Panc1 (cell line): ENCODE measurements at regions not wholly inside any gene's neighbourhood (a gene's known extent, or its start where the extent isn't known, plus 50 kb on each side); places are given as distances from the start of the nearest gene placed in this dataset.

Experiments
- ATAC-seq: fragments of 200-7000 bp; cut with Tn5 transposase; 2 replicates; pipeline ENCODE4 v1.9.1; 2020; ENCODE audit warnings: mild to moderate bottlenecking, moderate library complexity
- BruUV-seq: library from RNA; stranded (reverse); fragments of 400-500 nt; replicated peaks from 2 replicates; lab custom pipeline; 2021; lab: Mats Ljungman, UMichigan
- CTCF ChIA-PET: fragments of 300-600 bp; sonication (Branson Sonifier 250); formaldehyde crosslinking; loops from one replicate; lab custom pipeline; 2022; ENCODE audit warnings: antibody characterized with exemption; lab: Charles Lee
- POLR2A ChIA-PET: fragments of 300-600 bp; sonication (Branson Sonifier 250); formaldehyde crosslinking; loops from one replicate; lab custom pipeline; 2022; ENCODE audit warnings: antibody characterized with exemption; lab: Charles Lee
- DNase-seq: peaks from one replicate; pipeline ENCODE4 v3.0.0-alpha.2; 2010; ENCODE audit warnings: low read depth, low spot score
- H3K27ac ChIP-seq: 2 replicates; pipeline ENCODE4 v1.5.1; 2011; ENCODE audit warnings: mild to moderate bottlenecking, low read length, inconsistent platforms
- H3K27me3 ChIP-seq: fragments of 200-500 bp; sonication (Bioruptor generic); 2 replicates; pipeline ENCODE4 v1.6.0; 2014; ENCODE audit warnings: low read length, inconsistent platforms; ENCODE audit not compliant: control insufficient read depth, insufficient read depth
- H3K36me3 ChIP-seq: fragments of 200-500 bp; sonication (Bioruptor generic); 2 replicates; pipeline ENCODE4 v1.5.1; 2014; ENCODE audit warnings: inconsistent platforms, mild to moderate bottlenecking, low read length, moderate library complexity; ENCODE audit not compliant: control insufficient read depth, insufficient read depth
- H3K4me1 ChIP-seq: 2 replicates; pipeline ENCODE4 v1.5.1; 2011; ENCODE audit warnings: inconsistent platforms, mild to moderate bottlenecking, low read length, moderate library complexity; ENCODE audit not compliant: control insufficient read depth, insufficient read depth
- H3K4me3 ChIP-seq, 2 experiments: 2 replicates each; pipeline ENCODE4 v1.5.1; 2011 to 2012; ENCODE audit warnings: low read depth in 2 of 2, low read length in 2 of 2, mild to moderate bottlenecking in 2 of 2, inconsistent platforms in 1 of 2, moderate library complexity in 1 of 2
- H3K9me3 ChIP-seq: fragments of 200-500 bp; sonication (Bioruptor generic); 2 replicates; pipeline ENCODE4 v1.5.1; 2014; ENCODE audit warnings: low read depth, mild to moderate bottlenecking, inconsistent platforms, low read length, moderate library complexity; ENCODE audit not compliant: control insufficient read depth, insufficient read depth
- POLR2AphosphoS5 ChIP-seq: IDR thresholded peaks from 2 replicates; pipeline ENCODE4 v1.6.1; 2012; ENCODE audit warnings: mild to moderate bottlenecking, low read depth, low read length, moderate library complexity
- SIN3A ChIP-seq: IDR thresholded peaks from 2 replicates; pipeline ENCODE4 v1.6.1; 2012; ENCODE audit warnings: low read depth, mild to moderate bottlenecking, low read length, moderate library complexity, borderline replicate concordance; ENCODE audit not compliant: insufficient read depth
- TCF7L2 ChIP-seq: IDR thresholded peaks from 2 replicates; pipeline ENCODE4 v1.6.1; 2011; ENCODE audit warnings: mild to moderate bottlenecking, low read depth, low read length, inconsistent platforms
- in situ Hi-C: cut with HindIII; loops from 2 replicates; pipeline ENCODE4 v1.10.0; 2016; ENCODE audit warnings: low sequenced_read_pairs, low pct_unique_long_range_greater_than_20kb
- intact Hi-C: fragments of 100-400 bp; cut with micrococcal nuclease; formaldehyde crosslinking; loops from one replicate; pipeline ENCODE4 v1.10.0; 2022; ENCODE audit not compliant: unreplicated experiment
- TF ChIP-seq, protein P1 (sequence below), 2 experiments: IDR thresholded peaks; 2 replicates each; pipeline ENCODE4 v1.6.1; 2011 to 2012; ENCODE audit warnings: low read depth in 2 of 2, control low read depth in 1 of 2, low read length in 1 of 2, mild to moderate bottlenecking in 1 of 2, moderate library complexity in 1 of 2; ENCODE audit not compliant: insufficient read depth in 1 of 2
- TF ChIP-seq, protein P2 (sequence below): fragments of 450-650 bp; IDR thresholded peaks from 2 replicates; pipeline ENCODE4 v1.5.1; 2017; ENCODE audit warnings: mild to moderate bottlenecking

DNA sequence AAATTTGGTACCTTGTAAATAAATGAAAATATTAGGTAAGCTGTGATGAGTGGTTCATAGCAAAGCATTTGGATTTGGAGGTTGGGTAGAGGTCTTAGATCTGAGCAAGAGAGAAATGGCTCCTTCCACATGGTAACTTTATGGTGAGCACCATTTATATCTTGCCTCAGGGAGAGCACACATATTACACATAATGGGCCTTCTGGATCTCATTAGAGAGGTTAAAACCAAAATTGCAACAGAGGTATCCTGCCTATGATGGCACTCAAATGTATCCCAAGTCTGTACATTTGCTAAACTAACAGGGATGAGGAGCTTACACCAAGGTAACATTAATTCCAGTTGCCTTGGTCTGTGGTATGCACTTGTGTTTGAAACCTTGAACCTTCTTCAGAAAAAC lies 87.1 kb upstream of the PUDP start:
- in situ Hi-C loops = no loop called here
- no peaks in the 10 kb centered on the region for H3K9me3 ChIP-seq
- ChIA-PET CTCF (no interaction called here), POLR2A (no interaction called here)
- H3K4me1 ChIP-seq = no peaks in the 10 kb centered on the region
- H3K36me3 ChIP-seq = no peaks in the 10 kb centered on the region
- intact Hi-C loops = no loop called here
- DNase-seq = no peak
- TF ChIP-seq, protein P1, sequence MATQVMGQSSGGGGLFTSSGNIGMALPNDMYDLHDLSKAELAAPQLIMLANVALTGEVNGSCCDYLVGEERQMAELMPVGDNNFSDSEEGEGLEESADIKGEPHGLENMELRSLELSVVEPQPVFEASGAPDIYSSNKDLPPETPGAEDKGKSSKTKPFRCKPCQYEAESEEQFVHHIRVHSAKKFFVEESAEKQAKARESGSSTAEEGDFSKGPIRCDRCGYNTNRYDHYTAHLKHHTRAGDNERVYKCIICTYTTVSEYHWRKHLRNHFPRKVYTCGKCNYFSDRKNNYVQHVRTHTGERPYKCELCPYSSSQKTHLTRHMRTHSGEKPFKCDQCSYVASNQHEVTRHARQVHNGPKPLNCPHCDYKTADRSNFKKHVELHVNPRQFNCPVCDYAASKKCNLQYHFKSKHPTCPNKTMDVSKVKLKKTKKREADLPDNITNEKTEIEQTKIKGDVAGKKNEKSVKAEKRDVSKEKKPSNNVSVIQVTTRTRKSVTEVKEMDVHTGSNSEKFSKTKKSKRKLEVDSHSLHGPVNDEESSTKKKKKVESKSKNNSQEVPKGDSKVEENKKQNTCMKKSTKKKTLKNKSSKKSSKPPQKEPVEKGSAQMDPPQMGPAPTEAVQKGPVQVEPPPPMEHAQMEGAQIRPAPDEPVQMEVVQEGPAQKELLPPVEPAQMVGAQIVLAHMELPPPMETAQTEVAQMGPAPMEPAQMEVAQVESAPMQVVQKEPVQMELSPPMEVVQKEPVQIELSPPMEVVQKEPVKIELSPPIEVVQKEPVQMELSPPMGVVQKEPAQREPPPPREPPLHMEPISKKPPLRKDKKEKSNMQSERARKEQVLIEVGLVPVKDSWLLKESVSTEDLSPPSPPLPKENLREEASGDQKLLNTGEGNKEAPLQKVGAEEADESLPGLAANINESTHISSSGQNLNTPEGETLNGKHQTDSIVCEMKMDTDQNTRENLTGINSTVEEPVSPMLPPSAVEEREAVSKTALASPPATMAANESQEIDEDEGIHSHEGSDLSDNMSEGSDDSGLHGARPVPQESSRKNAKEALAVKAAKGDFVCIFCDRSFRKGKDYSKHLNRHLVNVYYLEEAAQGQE (IDR thresholded peaks at IDR 0.05; ENCODE audit: insufficient read depth in 1 of 2, low read depth in 2 of 2, low read length in 1 of 2) = no peak
- TF ChIP-seq TCF7L2 = no peak
- no peak for TF ChIP-seq POLR2AphosphoS5
- BruUV-seq = no TSS peak
- H3K27ac ChIP-seq = no peak overlapping the region
- ATAC-seq = no peak
- no peak overlapping the region for H3K4me3 ChIP-seq
- no peaks in the 10 kb centered on the region for H3K27me3 ChIP-seq

DNA sequence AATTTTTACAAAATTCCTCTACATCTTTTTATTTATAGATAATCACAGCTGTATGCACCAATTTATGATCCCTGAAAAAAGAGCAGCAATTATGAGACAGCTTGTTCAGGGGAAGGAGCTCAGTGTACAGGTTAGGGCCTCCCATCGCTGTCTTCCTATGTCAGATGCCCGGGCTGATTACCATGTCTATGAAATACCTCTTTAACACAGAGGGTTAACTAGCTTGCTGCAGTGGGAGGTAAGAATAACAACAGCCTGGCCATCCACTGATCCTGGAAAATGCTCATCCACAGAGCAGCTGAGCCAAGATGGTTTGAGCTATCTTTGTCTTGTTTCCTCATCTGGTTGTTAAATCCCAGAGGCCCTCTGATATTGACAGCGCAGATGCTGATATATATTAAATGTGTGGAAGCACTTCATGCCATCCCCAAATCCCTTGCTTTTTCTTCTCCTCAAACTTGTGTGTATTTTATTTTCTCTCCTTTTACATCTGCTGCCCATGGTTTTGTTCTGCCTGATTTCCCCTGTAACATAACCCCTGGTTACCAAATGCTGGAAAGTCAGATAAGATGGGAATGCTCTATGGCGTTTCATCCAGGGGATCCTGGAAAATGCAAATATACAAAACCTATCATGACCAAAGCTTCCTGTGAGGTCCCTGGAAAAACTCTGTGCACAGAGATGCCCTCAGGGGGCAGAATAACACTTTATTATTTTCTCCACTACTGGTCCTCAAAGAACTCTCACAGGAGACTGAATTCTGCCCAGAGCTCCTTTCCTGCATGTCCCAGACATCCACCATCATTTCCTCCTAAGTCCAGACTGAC lies 85.8 kb upstream of the PUDP start:
- ATAC-seq (no peak), DNase-seq (no peak)
- no peak overlapping the region for H3K4me3 ChIP-seq
- no peaks in the 10 kb centered on the region for H3K9me3 ChIP-seq
- intact Hi-C loops = no loop called here
- ChIA-PET CTCF (no interaction called here), POLR2A (no interaction called here)
- no peak overlapping the region for H3K27ac ChIP-seq
- TF ChIP-seq, protein P1 (IDR thresholded peaks at IDR 0.05; ENCODE audit: insufficient read depth in 1 of 2, low read depth in 2 of 2, low read length in 1 of 2) = no peak
- TF ChIP-seq SIN3A = no peak
- TF ChIP-seq POLR2AphosphoS5 = no peak
- TF ChIP-seq, protein P2, sequence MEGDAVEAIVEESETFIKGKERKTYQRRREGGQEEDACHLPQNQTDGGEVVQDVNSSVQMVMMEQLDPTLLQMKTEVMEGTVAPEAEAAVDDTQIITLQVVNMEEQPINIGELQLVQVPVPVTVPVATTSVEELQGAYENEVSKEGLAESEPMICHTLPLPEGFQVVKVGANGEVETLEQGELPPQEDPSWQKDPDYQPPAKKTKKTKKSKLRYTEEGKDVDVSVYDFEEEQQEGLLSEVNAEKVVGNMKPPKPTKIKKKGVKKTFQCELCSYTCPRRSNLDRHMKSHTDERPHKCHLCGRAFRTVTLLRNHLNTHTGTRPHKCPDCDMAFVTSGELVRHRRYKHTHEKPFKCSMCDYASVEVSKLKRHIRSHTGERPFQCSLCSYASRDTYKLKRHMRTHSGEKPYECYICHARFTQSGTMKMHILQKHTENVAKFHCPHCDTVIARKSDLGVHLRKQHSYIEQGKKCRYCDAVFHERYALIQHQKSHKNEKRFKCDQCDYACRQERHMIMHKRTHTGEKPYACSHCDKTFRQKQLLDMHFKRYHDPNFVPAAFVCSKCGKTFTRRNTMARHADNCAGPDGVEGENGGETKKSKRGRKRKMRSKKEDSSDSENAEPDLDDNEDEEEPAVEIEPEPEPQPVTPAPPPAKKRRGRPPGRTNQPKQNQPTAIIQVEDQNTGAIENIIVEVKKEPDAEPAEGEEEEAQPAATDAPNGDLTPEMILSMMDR = no peak
- TF ChIP-seq TCF7L2 = no peak
- no peaks in the 10 kb centered on the region for H3K4me1 ChIP-seq
- H3K36me3 ChIP-seq = no peaks in the 10 kb centered on the region
- in situ Hi-C loops = no loop called here
- H3K27me3 ChIP-seq = no peaks in the 10 kb centered on the region
- no TSS peak for BruUV-seq
